ENCODE measurements at regions not wholly inside any gene's neighbourhood (a gene's known extent, or its start where the extent isn't known, plus 50 kb on each side); places are given as distances from the start of the nearest gene placed in this dataset.
"Not testable (repeated sequence)": the region's sequence is repeated elsewhere in the genome, so short reads cannot be mapped to it uniquely, and the experiment has no call there.

GRCh38 chr2:220585241-220585640 is 957.8 kb downstream of the SLC4A3 start:
- TF ChIP-seq CTCF (conservative IDR thresholded peaks at IDR 0.05; ENCODE audit: low read depth, low read length): no peak
- DNase-seq (ENCODE audit: low read depth): no peak
- no peak overlapping the region for H3K4me3 ChIP-seq (ENCODE audit: low read depth, low read length)

- no peak for TF ChIP-seq CTCF (conservative IDR thresholded peaks at IDR 0.05; ENCODE audit: low read depth, low read length)
- DNase-seq (ENCODE audit: low read depth): no peak
- no peak overlapping the region for H3K4me3 ChIP-seq (ENCODE audit: low read depth, low read length)
Measured at GRCh38 chr2:220586980-220587530, 959.6 kb downstream of the SLC4A3 start.

- no peak for DNase-seq (ENCODE audit: low read depth)
- no peak for TF ChIP-seq CTCF (conservative IDR thresholded peaks at IDR 0.05; ENCODE audit: low read depth, low read length)
- H3K4me3 ChIP-seq (ENCODE audit: low read depth, low read length): no peak overlapping the region
Measured at GRCh38 chr2:220588148-220588547, 960.7 kb downstream of the SLC4A3 start.

- DNase-seq (ENCODE audit: low read depth): no peak
- no peak overlapping the region for H3K4me3 ChIP-seq (ENCODE audit: low read depth, low read length)
- TF ChIP-seq CTCF (conservative IDR thresholded peaks at IDR 0.05; ENCODE audit: low read depth, low read length): no peak
Measured at GRCh38 chr2:220590476-220590875, 963.0 kb downstream of the SLC4A3 start.

- no peak overlapping the region for H3K4me3 ChIP-seq (ENCODE audit: low read depth, low read length)
- DNase-seq (ENCODE audit: low read depth): no peak
- TF ChIP-seq CTCF (conservative IDR thresholded peaks at IDR 0.05; ENCODE audit: low read depth, low read length): no peak
Measured at GRCh38 chr2:220593526-220593925, 966.1 kb downstream of the SLC4A3 start.

- no peak for DNase-seq (ENCODE audit: low read depth)
- no peak overlapping the region for H3K4me3 ChIP-seq (ENCODE audit: low read depth, low read length)
- TF ChIP-seq CTCF (conservative IDR thresholded peaks at IDR 0.05; ENCODE audit: low read depth, low read length): no peak
Measured at GRCh38 chr2:220601674-220602073, 970.4 kb downstream of the EPHA4 start.

GRCh38 chr2:220613004-220613403 is 959.1 kb downstream of the EPHA4 start:
- DNase-seq (ENCODE audit: low read depth); H3K4me3 ChIP-seq (ENCODE audit: low read depth, low read length): not testable (repeated sequence)
